H9 (cell line): ENCODE measurements at regions not wholly inside any gene's neighbourhood (a gene's known extent, or its start where the extent isn't known, plus 50 kb on each side); places are given as distances from the start of the nearest gene placed in this dataset.

Source experiments
- DNase-seq: peaks from one replicate; pipeline ENCODE4 v3.0.0-alpha.2; 2017
- H2AFZ ChIP-seq: one replicate; pipeline ENCODE4 v1.6.1; 2013; ENCODE audit warnings: mild to moderate bottlenecking, low read length, control low read depth, moderate library complexity
- H2AK5ac ChIP-seq: 2 replicates; pipeline ENCODE4 v1.6.1; 2013; ENCODE audit warnings: low read length, control low read depth, mixed read lengths; ENCODE audit not compliant: insufficient read length
- H2BK120ac ChIP-seq: one replicate; pipeline ENCODE4 v1.6.1; 2013; ENCODE audit warnings: low read depth, mild to moderate bottlenecking, low read length, control low read depth, inconsistent platforms; ENCODE audit not compliant: poor library complexity, severe bottlenecking
- H2BK12ac ChIP-seq: 2 replicates; pipeline ENCODE4 v1.6.1; 2013; ENCODE audit warnings: low read length, control low read depth, mixed read lengths, low read depth; ENCODE audit not compliant: insufficient read length
- H2BK15ac ChIP-seq: 2 replicates; pipeline ENCODE4 v1.6.1; 2013; ENCODE audit warnings: low read depth, low read length, control low read depth
- H2BK20ac ChIP-seq: one replicate; pipeline ENCODE4 v1.6.1; 2013; ENCODE audit warnings: low read depth, mild to moderate bottlenecking, low read length, control low read depth, inconsistent platforms; ENCODE audit not compliant: poor library complexity, severe bottlenecking
- H2BK5ac ChIP-seq: 2 replicates; pipeline ENCODE4 v1.6.1; 2013; ENCODE audit warnings: low read length, control low read depth, mixed read lengths; ENCODE audit not compliant: insufficient read length
- H3K14ac ChIP-seq: 2 replicates; pipeline ENCODE4 v1.6.1; 2013; ENCODE audit warnings: low read length, control low read depth; ENCODE audit not compliant: insufficient read depth
- H3K18ac ChIP-seq: 2 replicates; pipeline ENCODE4 v1.6.1; 2013; ENCODE audit warnings: low read depth, mild to moderate bottlenecking, mixed read lengths, low read length, control low read depth; ENCODE audit not compliant: insufficient read length
- H3K23ac ChIP-seq: 2 replicates; pipeline ENCODE4 v1.6.1; 2013; ENCODE audit warnings: low read length, control low read depth, mixed read lengths, low read depth; ENCODE audit not compliant: insufficient read length
- H3K23me2 ChIP-seq: 2 replicates; pipeline ENCODE4 v1.6.1; 2013; ENCODE audit warnings: low read depth, mild to moderate bottlenecking, mixed read lengths, low read length, control low read depth; ENCODE audit not compliant: insufficient read length, poor library complexity, severe bottlenecking
- H3K27ac ChIP-seq: 2 replicates; pipeline ENCODE4 v1.5.1; 2013; ENCODE audit warnings: low read length, control low read depth, mixed read lengths, low read depth; ENCODE audit not compliant: insufficient read length
- H3K27me3 ChIP-seq: 2 replicates; pipeline ENCODE4 v1.6.1; 2013; ENCODE audit warnings: low read length, control low read depth, inconsistent platforms; ENCODE audit not compliant: insufficient read depth
- H3K4ac ChIP-seq: 2 replicates; pipeline ENCODE4 v1.6.1; 2013; ENCODE audit warnings: low read depth, mild to moderate bottlenecking, control low read depth, inconsistent platforms, low read length, moderate library complexity
- H3K4me1 ChIP-seq: 2 replicates; pipeline ENCODE4 v1.6.1; 2013; ENCODE audit warnings: low read length, control low read depth, inconsistent platforms; ENCODE audit not compliant: insufficient read depth
- H3K4me2 ChIP-seq: 2 replicates; pipeline ENCODE4 v1.6.1; 2013; ENCODE audit warnings: low read length, control low read depth, mixed read lengths; ENCODE audit not compliant: insufficient read length, insufficient read depth
- H3K56ac ChIP-seq: 2 replicates; pipeline ENCODE4 v1.6.1; 2013; ENCODE audit warnings: low read depth, mild to moderate bottlenecking, mixed read lengths, low read length, control low read depth; ENCODE audit not compliant: insufficient read length
- H3K79me1 ChIP-seq: 2 replicates; pipeline ENCODE4 v1.6.1; 2013; ENCODE audit warnings: low read depth, mild to moderate bottlenecking, moderate library complexity, low read length, control low read depth, inconsistent platforms; ENCODE audit not compliant: insufficient read depth, poor library complexity, severe bottlenecking
- H3K79me2 ChIP-seq: 2 replicates; pipeline ENCODE4 v1.6.1; 2013; ENCODE audit warnings: low read length, control low read depth, inconsistent platforms; ENCODE audit not compliant: insufficient read depth
- H3K9ac ChIP-seq: 2 replicates; pipeline ENCODE4 v1.6.1; 2013; ENCODE audit warnings: low read length, control low read depth, mixed read lengths; ENCODE audit not compliant: insufficient read length; ENCODE audit errors: extremely low read depth
- H3K9me3 ChIP-seq: one replicate; pipeline ENCODE4 v1.6.1; 2013; ENCODE audit warnings: low read depth, low read length, inconsistent platforms; ENCODE audit not compliant: control insufficient read depth
- H3T11ph ChIP-seq: one replicate; pipeline ENCODE4 v1.6.1; 2013; ENCODE audit warnings: mild to moderate bottlenecking, low read length, control low read depth, inconsistent platforms
- H4K20me1 ChIP-seq: one replicate; pipeline ENCODE4 v1.6.1; 2013; ENCODE audit not compliant: control insufficient read depth, insufficient read length, insufficient read depth
- H4K5ac ChIP-seq: 2 replicates; pipeline ENCODE4 v1.6.1; 2013; ENCODE audit warnings: low read depth, mild to moderate bottlenecking, mixed read lengths, low read length, control low read depth; ENCODE audit not compliant: insufficient read length
- H4K8ac ChIP-seq: replicated peaks from 2 replicates; pipeline ENCODE4 v1.6.1; 2013; ENCODE audit warnings: low read length, control low read depth, mixed read lengths, low read depth; ENCODE audit not compliant: insufficient read length
- H4K91ac ChIP-seq: 2 replicates; pipeline ENCODE4 v1.6.1; 2013; ENCODE audit warnings: low read depth, mild to moderate bottlenecking, moderate library complexity, mixed read lengths, low read length, control low read depth; ENCODE audit not compliant: insufficient read length
- H3K27ac Mint-ChIP-seq, 3 experiments: 2 replicates in 2 of 3; 3 replicates in 1 of 3; pipeline ENCODE4 v1.8.0; 2020 to 2021; ENCODE audit warnings: mixed read lengths in 3 of 3, mild to moderate bottlenecking in 1 of 3, moderate library complexity in 1 of 3
- H3K27me3 Mint-ChIP-seq: 2 replicates; pipeline ENCODE4 v1.8.0; 2021; ENCODE audit warnings: low read depth, mild to moderate bottlenecking, moderate library complexity, mixed read lengths
- H3K36me3 Mint-ChIP-seq, 3 experiments: 2 replicates in 2 of 3; 3 replicates in 1 of 3; pipeline ENCODE4 v1.8.0; 2020 to 2021; ENCODE audit warnings: low read depth in 3 of 3, mixed read lengths in 3 of 3; ENCODE audit not compliant: insufficient read depth in 1 of 3
- H3K4me1 Mint-ChIP-seq, 2 experiments: 2 replicates each; pipeline ENCODE4 v1.8.0; 2020; ENCODE audit warnings: mixed read lengths in 2 of 2
- H3K4me3 Mint-ChIP-seq, 2 experiments: 2 replicates in 1 of 2; 3 replicates in 1 of 2; pipeline ENCODE4 v1.8.0; 2020 to 2021; ENCODE audit warnings: mild to moderate bottlenecking in 2 of 2, mixed read lengths in 2 of 2, moderate library complexity in 1 of 2
- H3K9me3 Mint-ChIP-seq, 2 experiments: 2 replicates in 1 of 2; 3 replicates in 1 of 2; pipeline ENCODE4 v1.8.0; 2020; ENCODE audit warnings: mild to moderate bottlenecking in 2 of 2, mixed read lengths in 2 of 2, moderate library complexity in 1 of 2
- WGBS: extraction: QIAGEN DNeasy Blood & Tissue Kit; methylation state at CpG from one replicate; pipeline ENCODE4 v1.1.7; 2013; ENCODE audit warnings: missing lambda C conversion rate, low lambda C conversion rate, mixed read lengths; ENCODE audit not compliant: insufficient read length; ENCODE audit errors: extremely low coverage; 5-methylcytosine and 5-hydroxymethylcytosine counted together
- TF ChIP-seq, protein P1 (sequence below): fragments of 200-600 bp; sonication (generic); conservative IDR thresholded peaks from 3 replicates; pipeline ENCODE4 v1.8.0; 2021; ENCODE audit warnings: antibody characterized with exemption, mild to moderate bottlenecking

DNA sequence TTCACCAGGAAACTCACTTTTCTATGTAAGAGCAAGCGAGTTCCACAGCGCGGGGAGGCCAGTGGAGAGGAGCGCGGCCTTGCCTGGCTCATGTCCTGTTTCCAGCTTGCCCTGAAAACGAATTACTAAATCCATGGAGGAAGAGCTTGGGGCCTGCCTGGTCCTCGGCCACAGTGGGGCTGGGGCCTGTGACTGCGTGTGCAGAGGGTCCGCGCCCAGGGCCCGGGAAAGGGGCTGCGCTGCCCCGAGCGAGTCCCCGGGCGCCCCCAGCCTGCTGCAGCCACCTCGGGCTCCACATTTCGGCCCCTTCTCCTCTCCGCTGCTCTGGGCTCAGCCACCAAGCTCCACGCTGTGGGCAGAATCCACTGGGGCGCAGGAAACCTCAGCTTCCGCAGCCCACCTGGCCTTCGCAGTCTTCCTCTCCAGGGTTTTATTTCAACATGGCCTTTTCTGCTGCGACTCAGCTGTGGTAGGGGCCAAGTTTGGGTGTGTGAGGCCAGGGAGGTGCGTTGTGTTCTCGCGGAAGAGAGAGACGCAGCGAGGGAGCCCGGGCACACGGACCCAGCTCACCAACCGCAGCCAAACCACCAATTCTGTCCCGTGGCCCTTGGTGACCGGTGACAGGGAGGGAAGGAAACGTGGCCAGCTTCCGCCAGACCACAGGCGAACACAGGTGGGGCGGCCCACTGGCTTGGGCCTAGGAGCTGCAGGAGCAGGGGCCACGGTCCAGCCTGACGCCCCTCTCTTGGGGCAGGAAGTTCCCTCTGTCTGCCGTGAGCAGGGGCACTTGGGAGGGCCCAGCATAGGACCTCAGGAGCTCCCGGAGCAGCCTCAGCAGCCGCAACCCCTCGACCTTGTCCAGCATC is 211.4 kb downstream of the ERMARD start:
- H3K23me2 ChIP-seq: peaks cover 3% of the 10 kb centered on the region
- no peak overlapping the region for H2BK5ac ChIP-seq
- no CpG with 5 or more reads among the region's 44 CpGs for WGBS
- TF ChIP-seq, protein P1, sequence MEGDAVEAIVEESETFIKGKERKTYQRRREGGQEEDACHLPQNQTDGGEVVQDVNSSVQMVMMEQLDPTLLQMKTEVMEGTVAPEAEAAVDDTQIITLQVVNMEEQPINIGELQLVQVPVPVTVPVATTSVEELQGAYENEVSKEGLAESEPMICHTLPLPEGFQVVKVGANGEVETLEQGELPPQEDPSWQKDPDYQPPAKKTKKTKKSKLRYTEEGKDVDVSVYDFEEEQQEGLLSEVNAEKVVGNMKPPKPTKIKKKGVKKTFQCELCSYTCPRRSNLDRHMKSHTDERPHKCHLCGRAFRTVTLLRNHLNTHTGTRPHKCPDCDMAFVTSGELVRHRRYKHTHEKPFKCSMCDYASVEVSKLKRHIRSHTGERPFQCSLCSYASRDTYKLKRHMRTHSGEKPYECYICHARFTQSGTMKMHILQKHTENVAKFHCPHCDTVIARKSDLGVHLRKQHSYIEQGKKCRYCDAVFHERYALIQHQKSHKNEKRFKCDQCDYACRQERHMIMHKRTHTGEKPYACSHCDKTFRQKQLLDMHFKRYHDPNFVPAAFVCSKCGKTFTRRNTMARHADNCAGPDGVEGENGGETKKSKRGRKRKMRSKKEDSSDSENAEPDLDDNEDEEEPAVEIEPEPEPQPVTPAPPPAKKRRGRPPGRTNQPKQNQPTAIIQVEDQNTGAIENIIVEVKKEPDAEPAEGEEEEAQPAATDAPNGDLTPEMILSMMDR: no peak
- peaks cover 30% of the 10 kb centered on the region for H3K27me3 Mint-ChIP-seq
- H3K27me3 ChIP-seq: no peaks in the 10 kb centered on the region; the same call in 1 of the 2 replicates
- no peaks in the 10 kb centered on the region for H3K9me3 ChIP-seq
- no peak overlapping the region for H3K27ac Mint-ChIP-seq
- DNase-seq: peak; percentile 36
- H3K79me2 ChIP-seq: no peaks in the 10 kb centered on the region
- H4K91ac ChIP-seq: no peak overlapping the region
- no peak overlapping the region for H2BK15ac ChIP-seq
- no peak overlapping the region for H2AFZ ChIP-seq
- H2BK20ac ChIP-seq: no peak overlapping the region
- no peak overlapping the region for H3K18ac ChIP-seq
- H3K56ac ChIP-seq: no peak overlapping the region
- H4K20me1 ChIP-seq: no peaks in the 10 kb centered on the region
- no peak overlapping the region for H2BK120ac ChIP-seq
- peaks cover 7 to 12% of the 10 kb centered on the region in 2 experiments for H3K4me1 Mint-ChIP-seq
- peak overlapping the region; percentile 50 to 54; a peak in 4 of 5 replicates for H3K4me3 Mint-ChIP-seq
- H4K8ac ChIP-seq: no peak overlapping the region
- no peak overlapping the region for H2BK12ac ChIP-seq
- H2AK5ac ChIP-seq: no peak overlapping the region
- H3K9ac ChIP-seq: no peak overlapping the region
- H3T11ph ChIP-seq: no peak overlapping the region
- no peak overlapping the region for H3K4ac ChIP-seq
- peak overlapping the region; percentile 1 for H3K4me2 ChIP-seq
- no peak overlapping the region for H3K27ac ChIP-seq
- no peak overlapping the region for H4K5ac ChIP-seq
- peaks cover 0 to 19% (median 2%) of the 10 kb centered on the region in 3 experiments; a peak in 4 of 7 replicates for H3K36me3 Mint-ChIP-seq
- no peak overlapping the region for H3K23ac ChIP-seq
- no peak overlapping the region for H3K14ac ChIP-seq
- H3K79me1 ChIP-seq: no peaks in the 10 kb centered on the region
- H3K9me3 Mint-ChIP-seq: peaks cover 7 to 20% of the 10 kb centered on the region in 2 experiments
- no peaks in the 10 kb centered on the region for H3K4me1 ChIP-seq
